ENCODE measurements at regions not wholly inside any gene's neighbourhood (a gene's known extent, or its start where the extent isn't known, plus 50 kb on each side); places are given as distances from the start of the nearest gene placed in this dataset.

DNA sequence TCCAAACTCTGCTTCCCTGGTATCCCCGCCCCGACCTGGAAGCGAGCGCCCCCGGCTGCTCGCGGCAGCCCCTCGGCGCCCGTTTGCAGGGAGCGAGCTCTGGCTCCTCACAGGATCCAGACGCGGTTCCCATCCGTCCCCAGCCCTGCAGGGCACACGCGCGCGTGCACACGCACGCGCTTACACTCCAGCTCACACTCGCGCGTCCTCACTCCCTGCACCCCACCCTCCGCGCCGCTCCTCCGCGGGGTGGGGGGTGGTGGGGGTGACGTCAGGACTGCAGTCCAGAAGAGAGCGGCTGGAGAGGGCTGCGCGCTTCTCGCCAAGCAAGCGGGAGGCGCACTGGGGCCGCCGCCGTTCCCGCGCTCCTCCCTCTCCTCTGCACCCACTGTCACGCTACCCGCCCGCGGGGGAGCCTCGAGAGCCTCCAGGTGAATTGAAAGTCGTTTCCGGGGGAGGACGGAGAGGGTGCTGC, 255.6 kb downstream of the OTUD1 start:
- TF ChIP-seq, protein P1, sequence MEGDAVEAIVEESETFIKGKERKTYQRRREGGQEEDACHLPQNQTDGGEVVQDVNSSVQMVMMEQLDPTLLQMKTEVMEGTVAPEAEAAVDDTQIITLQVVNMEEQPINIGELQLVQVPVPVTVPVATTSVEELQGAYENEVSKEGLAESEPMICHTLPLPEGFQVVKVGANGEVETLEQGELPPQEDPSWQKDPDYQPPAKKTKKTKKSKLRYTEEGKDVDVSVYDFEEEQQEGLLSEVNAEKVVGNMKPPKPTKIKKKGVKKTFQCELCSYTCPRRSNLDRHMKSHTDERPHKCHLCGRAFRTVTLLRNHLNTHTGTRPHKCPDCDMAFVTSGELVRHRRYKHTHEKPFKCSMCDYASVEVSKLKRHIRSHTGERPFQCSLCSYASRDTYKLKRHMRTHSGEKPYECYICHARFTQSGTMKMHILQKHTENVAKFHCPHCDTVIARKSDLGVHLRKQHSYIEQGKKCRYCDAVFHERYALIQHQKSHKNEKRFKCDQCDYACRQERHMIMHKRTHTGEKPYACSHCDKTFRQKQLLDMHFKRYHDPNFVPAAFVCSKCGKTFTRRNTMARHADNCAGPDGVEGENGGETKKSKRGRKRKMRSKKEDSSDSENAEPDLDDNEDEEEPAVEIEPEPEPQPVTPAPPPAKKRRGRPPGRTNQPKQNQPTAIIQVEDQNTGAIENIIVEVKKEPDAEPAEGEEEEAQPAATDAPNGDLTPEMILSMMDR (IDR thresholded peaks at IDR 0.05), result no peak
- TF ChIP-seq POLR2A (IDR thresholded peaks at IDR 0.05), result no peak

All from prostate gland (tissue), 2 donors.